Uterus (tissue), 3 donors: ENCODE measurements at regions not wholly inside any gene's neighbourhood (a gene's known extent, or its start where the extent isn't known, plus 50 kb on each side); places are given as distances from the start of the nearest gene placed in this dataset.

Source experiments
- DNase-seq, 2 donors: peaks; one replicate each; pipeline ENCODE4 v3.0.0-alpha.2; 2019 to 2020
- H3K27ac ChIP-seq, 2 donors: fragments of 200-600 bp; sonication (generic); 1 replicate in 1 of 2; 2 replicates in 1 of 2; pipeline ENCODE4 v1.5.1; 2016 to 2018
- H3K27me3 ChIP-seq, 2 donors: fragments of 200-600 bp; sonication (generic); one replicate each; pipeline ENCODE4 v1.5.1; 2018 to 2019; ENCODE audit warnings: control low read depth in 1 of 2
- H3K36me3 ChIP-seq, 2 donors: fragments of 200-600 bp; sonication (generic); one replicate each; pipeline ENCODE4 v1.5.1; 2019; ENCODE audit warnings: control low read depth in 1 of 2
- H3K4me1 ChIP-seq, 2 donors: fragments of 200-600 bp; sonication (generic); one replicate each; pipeline ENCODE4 v1.5.1; 2018 to 2019; ENCODE audit warnings: control low read depth in 1 of 2
- H3K4me3 ChIP-seq, 2 donors: fragments of 200-600 bp; sonication (generic); 1 replicate in 1 of 2; 2 replicates in 1 of 2; pipeline ENCODE4 v1.5.1; 2018 to 2019; ENCODE audit warnings: mild to moderate bottlenecking in 1 of 2
- H3K9me3 ChIP-seq, 2 donors: fragments of 200-600 bp; sonication (generic); one replicate each; pipeline ENCODE4 v1.5.1; 2019; ENCODE audit warnings: control low read depth in 1 of 2
- POLR2A ChIP-seq, 2 donors: fragments of 450-650 bp; IDR thresholded peaks; one replicate each; pipeline ENCODE4 v1.6.1; 2016; ENCODE audit warnings: antibody characterized with exemption in 2 of 2, mild to moderate bottlenecking in 1 of 2, moderate library complexity in 1 of 2
- intact Hi-C: fragments of 100-400 bp; cut with DNase I; formaldehyde crosslinking; loops from one replicate; pipeline ENCODE4 v1.15.1; 2023; ENCODE audit warnings: low total_unique reads
- TF ChIP-seq, protein P1 (sequence below), 4 experiments: fragments of 200-600 bp in 2 of 4; fragments of 450-650 bp in 2 of 4; sonication (generic) in 2 of 4; IDR thresholded peaks; one replicate each; pipeline ENCODE4 v1.5.1; 2016 to 2019; ENCODE audit warnings: antibody characterized with exemption in 4 of 4, mild to moderate bottlenecking in 2 of 4, moderate library complexity in 1 of 4
- donor health status: DM: yes; HTN: yes; CAD: no.

DNA sequence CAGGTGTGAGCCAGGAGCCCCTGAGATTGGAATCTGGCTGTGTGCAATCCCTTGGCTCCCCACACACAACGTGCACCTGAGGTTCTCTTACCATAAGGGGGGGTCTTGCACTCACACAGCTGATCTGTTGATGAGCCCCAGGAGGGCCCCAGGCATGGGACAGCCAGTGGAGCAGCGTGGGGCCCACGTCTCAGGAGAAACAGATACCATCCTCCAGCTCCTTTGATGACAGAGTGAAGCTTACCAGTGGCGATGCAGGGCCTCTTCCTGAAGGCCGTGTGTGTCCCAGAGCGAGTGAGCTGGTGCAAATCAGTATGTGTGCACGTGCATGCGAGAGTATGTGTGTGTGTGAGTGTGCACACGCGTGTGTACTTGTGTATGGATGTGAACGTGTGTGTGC lies 287.4 kb downstream of the IRX1 start:
- no peak for TF ChIP-seq POLR2A (IDR thresholded peaks at IDR 0.05)
- Histone ChIP-seq H3K27me3 (no peaks in the 10 kb centered on the region), H3K4me1 (no peaks in the 10 kb centered on the region), H3K27ac (no peak overlapping the region), H3K9me3 (no peaks in the 10 kb centered on the region), H3K36me3 (no peaks in the 10 kb centered on the region), H3K4me3 (no peak overlapping the region)
- intact Hi-C loops = no loop called here
- DNase-seq = no peak

DNA sequence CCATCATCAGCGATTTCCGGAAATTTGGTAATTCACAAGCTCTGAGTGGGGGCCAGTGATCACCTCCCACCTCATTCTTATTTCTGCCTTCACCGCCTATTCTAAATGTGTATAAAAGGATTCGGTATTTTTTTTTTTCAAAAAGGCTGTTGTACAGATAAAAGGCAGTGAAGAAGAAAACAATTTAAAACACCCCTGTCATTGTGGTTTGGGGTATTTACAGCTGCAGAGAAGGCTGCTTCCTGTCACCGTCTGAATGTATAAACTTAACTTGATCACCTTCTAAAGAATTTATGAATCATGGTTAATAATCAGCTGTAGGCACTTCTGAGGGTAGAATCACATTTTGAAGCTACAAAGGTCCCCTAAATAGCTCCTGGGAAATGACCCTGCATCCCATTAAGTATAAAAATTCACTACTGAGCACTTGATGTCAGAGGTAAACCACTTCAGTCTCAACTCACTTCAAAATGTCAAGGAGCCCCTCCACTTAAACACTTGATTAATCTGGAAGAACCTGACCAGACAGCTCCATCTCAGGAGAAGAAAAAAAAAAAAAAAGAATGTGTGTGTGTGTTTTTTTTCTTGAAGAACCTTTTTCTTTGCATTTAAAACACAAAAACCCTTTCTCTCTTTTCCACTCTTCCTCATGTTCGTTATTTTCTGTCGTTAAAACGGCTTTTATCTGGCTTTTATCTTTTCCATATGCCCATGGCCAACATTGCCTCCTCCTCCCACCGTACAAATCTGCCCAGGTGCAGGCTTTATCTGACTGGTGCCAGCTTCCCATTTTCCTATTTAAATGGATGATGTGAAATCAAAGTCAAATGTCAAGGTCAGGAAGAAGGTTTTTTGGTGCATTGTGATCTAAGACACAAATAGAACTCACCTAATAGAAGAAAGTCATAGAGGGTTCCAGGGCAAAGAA lies 291.2 kb downstream of the IRX1 start:
- H3K27me3 ChIP-seq = no peaks in the 10 kb centered on the region
- H3K4me3 ChIP-seq = no peak overlapping the region
- TF ChIP-seq, protein P1, sequence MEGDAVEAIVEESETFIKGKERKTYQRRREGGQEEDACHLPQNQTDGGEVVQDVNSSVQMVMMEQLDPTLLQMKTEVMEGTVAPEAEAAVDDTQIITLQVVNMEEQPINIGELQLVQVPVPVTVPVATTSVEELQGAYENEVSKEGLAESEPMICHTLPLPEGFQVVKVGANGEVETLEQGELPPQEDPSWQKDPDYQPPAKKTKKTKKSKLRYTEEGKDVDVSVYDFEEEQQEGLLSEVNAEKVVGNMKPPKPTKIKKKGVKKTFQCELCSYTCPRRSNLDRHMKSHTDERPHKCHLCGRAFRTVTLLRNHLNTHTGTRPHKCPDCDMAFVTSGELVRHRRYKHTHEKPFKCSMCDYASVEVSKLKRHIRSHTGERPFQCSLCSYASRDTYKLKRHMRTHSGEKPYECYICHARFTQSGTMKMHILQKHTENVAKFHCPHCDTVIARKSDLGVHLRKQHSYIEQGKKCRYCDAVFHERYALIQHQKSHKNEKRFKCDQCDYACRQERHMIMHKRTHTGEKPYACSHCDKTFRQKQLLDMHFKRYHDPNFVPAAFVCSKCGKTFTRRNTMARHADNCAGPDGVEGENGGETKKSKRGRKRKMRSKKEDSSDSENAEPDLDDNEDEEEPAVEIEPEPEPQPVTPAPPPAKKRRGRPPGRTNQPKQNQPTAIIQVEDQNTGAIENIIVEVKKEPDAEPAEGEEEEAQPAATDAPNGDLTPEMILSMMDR (IDR thresholded peaks at IDR 0.05) = no peak
- TF ChIP-seq POLR2A (IDR thresholded peaks at IDR 0.05) = no peak
- H3K27ac ChIP-seq = no peak overlapping the region
- no peak for DNase-seq
- intact Hi-C loops = no loop called here
- no peaks in the 10 kb centered on the region for H3K9me3 ChIP-seq
- H3K36me3 ChIP-seq = no peaks in the 10 kb centered on the region
- H3K4me1 ChIP-seq = no peaks in the 10 kb centered on the region

DNA sequence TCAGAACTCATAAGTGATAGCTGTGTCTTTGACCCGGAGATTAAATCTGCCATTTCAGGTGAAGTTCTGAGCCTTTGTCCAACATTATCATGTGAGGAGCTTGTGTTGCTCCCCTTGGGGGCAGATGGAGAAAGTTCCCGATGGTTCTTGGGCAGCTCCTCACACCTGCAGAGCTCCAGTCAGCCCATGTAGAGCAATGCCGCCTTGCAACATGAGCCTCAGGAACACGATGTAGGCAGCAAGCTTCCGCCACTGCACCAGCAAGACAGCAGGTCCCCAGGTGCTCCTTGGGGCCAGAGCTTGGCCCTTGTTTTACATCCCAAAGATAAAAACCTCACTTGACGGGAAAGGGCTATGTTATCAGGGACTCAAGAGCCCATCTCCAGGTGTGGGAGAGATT lies 292.7 kb downstream of the IRX1 start:
- Histone ChIP-seq H3K36me3 (no peaks in the 10 kb centered on the region), H3K4me1 (no peaks in the 10 kb centered on the region), H3K27me3 (no peaks in the 10 kb centered on the region), H3K27ac (no peak overlapping the region), H3K4me3 (no peak overlapping the region), H3K9me3 (no peaks in the 10 kb centered on the region)
- TF ChIP-seq POLR2A (IDR thresholded peaks at IDR 0.05) = no peak
- TF ChIP-seq, protein P1 (IDR thresholded peaks at IDR 0.05) = no peak
- intact Hi-C loops = no loop called here
- DNase-seq = no peak

DNA sequence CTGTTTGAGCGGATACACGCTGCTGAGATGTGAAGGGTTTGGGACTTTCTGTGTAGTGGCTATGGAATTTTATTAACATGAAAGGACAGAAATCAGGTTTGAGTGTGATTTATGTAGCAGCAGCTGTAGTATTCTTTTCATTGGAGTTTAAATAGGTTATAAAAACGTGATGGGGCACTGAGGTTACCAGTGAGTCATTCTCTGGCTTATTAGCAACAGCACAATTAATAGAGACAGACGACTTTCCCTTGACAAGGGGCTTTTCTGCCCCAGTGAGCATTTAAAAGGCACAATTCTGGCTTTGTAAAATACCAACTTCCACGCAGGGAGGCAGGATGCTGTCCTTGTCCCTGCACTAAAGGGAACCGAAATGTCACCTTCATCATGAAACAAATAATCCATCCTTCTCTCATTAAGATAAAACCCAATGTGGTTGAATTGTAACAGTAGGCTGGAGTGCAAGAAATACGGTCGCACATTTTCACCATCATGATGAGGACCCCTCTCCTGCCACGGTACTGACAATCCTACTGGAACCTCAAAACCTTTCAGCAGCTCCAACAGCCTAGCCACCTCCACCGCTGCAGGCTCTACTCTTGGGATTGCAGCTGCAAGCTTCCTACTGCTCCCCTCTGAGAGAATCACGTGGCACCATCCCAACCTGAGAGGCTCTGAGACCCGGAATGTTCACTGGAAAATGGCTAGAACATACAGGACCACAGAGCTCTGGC lies 293.9 kb downstream of the IRX1 start:
- TF ChIP-seq, protein P1 (IDR thresholded peaks at IDR 0.05) = no peak
- TF ChIP-seq POLR2A (IDR thresholded peaks at IDR 0.05) = no peak
- Histone ChIP-seq H3K4me1 (no peaks in the 10 kb centered on the region), H3K9me3 (no peaks in the 10 kb centered on the region), H3K27ac (no peak overlapping the region), H3K27me3 (no peaks in the 10 kb centered on the region), H3K4me3 (no peak overlapping the region), H3K36me3 (no peaks in the 10 kb centered on the region)
- no peak for DNase-seq
- intact Hi-C loops = no loop called here

DNA sequence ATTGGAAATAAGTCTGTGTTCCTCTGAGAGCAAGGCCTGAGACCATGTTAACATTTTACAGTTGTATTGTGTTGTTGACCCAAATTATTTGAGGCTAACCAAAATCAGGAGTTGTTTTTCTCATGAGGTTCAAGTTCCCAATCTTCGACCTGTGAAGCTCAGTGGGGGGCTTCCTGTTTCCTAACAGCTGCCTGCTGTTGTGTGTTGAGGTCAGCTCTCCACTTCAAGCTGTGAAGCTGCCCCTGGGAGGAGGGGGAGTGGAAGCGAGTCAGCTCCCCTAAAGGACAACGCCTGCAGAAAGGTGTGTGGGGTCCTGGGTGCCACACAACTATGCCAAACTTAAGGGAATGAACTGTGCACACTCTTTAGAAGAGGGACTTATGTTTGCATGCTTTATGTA lies 295.5 kb downstream of the IRX1 start:
- no peaks in the 10 kb centered on the region for H3K4me1 ChIP-seq
- no peaks in the 10 kb centered on the region for H3K36me3 ChIP-seq
- intact Hi-C loops = no loop called here
- no peak overlapping the region for H3K4me3 ChIP-seq
- TF ChIP-seq, protein P1 (IDR thresholded peaks at IDR 0.05) = no peak
- TF ChIP-seq POLR2A (IDR thresholded peaks at IDR 0.05) = no peak
- no peaks in the 10 kb centered on the region for H3K27me3 ChIP-seq
- DNase-seq = no peak
- no peak overlapping the region for H3K27ac ChIP-seq
- H3K9me3 ChIP-seq = no peaks in the 10 kb centered on the region
